ENCODE measurements at regions not wholly inside any gene's neighbourhood (a gene's known extent, or its start where the extent isn't known, plus 50 kb on each side); places are given as distances from the start of the nearest gene placed in this dataset.
"Not testable (repeated sequence)": the region's sequence is repeated elsewhere in the genome, so short reads cannot be mapped to it uniquely, and the experiment has no call there.

DNA sequence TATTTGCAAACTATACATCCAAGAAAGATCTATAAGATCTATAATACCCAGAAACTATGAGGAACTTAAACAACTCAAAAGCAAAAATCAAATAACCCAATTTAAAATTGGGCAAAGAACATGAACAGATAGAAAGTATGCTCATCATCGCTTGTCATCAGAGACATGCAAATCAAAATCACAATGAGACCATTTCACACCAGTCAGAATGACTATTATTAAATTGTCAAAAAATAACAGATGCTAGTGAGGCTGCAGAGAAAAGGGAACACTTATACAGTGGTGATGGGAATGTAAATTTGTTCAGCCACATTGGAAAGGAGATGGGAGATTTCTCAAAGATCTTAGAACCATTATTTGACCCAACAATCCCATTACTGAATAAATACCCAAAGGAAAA is 1451.7 kb upstream of the ADGRL3 start:
- DNase-seq, result no peak

DNA sequence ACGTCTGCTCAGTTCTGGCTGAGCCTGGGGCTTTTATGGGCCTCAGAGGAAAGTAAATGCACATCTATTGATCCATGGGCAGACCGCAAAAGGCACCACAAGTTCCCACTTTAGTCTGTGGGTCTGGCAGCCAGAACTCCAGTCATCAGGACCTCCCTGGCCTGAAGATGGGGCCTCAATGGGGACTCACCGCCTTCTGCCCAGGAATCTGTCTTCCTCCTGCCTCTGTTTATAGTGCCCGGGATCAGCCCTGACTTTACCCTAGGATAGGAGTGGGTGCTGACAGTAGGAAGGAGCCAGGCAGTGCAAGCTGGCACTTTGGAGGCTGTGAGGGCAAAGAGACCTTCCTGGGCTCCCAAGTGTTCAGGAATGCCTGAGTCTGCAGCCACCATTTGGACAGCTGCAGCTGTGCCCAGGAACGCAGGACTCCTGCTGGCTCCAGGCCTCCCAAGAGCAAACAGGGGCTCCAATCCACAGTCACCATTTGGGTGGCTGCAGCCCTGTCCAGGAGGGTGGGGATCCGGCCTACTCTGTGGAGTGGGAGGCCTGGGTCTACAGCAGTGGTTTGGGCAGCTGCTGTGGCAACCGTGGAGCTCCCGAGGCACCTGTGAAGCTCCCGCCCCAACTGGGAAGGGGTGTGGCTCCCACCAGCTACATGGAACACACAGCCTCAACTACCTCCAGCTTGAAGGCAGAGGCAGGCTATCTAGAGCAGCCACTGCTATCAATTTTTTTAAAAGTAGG is 1440.9 kb upstream of the ADGRL3 start:
- DNase-seq, result no peak

DNA sequence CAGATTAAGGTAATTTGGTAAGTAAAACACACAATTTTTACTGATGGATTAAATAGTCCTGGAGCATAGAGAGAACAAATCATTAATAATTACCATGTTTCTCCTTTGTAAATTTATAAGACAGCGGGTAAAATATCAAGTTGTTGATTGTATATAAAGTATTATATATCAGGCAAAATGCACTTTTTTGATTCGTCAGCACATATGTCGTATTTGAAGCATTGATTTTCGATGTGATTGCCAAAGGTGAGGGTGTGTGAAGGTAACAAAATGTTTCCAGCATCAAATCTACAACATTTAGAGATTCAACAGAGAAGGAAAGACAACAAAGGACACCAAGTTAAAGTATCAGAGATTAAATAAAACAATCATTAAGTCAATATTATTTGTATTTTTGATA is 1437.8 kb upstream of the ADGRL3 start:
- DNase-seq, result no peak

DNA sequence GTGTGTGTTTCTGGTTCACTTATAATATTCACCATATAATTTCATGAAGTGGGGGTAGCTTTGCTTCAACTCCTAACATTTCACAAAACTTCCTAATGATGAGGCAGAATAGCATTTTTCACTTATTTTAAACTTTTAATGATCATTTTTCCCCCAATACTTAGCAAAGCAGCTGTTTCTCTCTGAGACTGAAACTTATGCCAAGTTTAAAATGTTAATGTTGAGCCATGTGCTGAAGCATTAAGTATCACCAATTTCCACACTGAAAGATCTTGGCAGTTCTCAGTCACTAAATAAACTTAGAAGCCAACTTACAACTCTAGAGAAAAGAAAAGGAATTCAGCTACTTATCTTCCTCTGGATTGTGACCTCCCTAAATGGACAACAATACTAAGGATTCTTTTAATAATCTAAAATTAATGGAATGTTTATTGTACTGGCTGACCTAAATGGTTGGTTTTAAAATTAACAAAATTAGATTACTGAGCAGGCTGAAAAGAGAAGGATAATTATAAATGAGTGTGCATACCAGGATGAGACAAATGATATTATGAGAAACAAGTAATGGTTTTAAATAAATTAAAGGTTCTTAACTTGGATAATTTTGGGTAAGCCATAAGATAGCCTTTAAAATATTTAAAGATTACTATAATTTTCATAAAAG is 1429.4 kb upstream of the ADGRL3 start:
- DNase-seq, result no peak

DNA sequence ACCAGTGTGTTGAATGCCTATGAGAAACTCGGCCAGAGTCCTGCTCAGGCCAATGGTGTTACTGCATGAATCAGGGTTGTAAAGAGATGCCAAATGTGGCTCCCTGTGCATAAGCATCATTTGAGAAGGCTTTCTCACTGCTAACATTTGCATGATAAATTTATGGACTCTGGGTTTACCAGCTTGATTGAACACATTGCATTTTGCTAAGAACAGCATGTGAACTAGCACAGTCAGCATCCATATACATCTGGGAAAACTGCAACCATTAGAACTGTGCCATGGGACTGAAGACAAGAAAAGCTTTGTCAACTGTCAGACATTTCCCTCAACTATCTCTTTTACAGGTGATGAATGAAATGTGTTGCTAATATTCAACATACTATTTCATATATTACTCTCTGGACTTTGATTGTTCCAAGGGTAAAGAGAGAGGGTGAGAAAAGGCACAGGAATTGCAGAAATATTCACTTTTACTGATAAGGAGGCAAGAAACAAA is 1427.4 kb upstream of the ADGRL3 start:
- no peak for DNase-seq

DNA sequence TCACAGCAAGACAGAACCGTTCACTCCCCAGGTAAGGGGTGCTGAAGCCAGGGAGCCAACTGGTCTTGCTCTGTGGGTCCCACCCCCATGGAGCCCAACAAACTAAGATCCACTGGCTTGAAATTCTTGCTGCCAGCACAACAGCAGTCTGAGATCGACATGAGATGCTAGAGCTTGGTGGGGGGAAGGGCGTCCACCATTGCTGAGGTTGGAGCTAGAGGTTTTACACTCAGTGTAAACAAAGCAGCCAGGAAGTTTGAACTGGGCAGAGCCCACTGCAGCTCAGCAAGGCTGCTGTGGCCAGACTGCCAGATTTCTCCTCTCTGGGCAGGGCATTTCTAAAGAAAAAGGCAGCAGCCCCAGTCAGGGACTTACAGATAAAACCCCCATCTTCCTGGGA is 1419.9 kb upstream of the ADGRL3 start:
- not testable (repeated sequence) for DNase-seq

DNA sequence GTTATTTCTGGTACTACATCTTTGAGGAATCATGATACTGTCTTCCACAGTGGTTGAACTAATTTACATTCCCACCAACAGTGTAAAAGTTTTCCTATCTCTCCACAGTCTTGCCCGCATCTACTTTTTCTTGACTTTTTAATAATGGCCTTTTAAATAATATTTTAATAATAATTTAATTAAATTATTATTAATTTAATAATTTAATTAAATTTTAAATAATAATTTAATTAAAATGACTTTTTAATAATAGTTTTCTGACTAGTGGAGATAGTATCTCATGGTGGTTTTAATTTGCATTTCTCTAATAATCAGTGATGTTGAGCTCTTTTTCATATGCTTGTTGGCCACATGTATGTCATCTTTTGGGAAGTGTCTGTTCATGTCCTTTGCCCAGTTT is 1395.0 kb upstream of the ADGRL3 start:
- DNase-seq, result no peak

DNA sequence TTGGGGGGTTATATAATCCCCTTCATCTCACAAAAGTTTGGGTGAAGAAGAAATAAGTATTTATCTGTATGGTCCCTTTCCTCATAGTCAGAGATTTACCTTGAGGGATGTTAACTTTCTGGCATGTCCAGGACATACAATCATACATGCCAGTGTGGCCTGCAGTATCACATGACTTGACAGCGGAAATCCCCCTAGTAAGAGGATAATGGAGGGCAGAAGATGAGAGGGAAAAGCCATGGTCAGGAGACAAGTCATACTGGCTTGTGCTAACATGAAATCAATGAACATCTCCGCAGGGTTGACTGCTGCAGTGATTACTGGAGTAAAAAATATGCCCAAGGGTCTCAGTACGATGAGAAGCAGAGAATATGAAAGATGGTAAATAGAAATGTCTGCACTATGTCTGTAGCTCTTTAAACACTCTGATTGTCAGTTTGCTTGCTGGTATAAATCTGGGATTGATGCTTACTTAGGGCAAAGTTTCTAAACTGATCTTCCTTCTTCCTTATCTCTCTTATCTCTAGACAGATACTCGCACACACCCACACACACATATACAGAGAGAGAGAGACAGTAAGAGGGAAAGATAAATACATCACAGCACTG is 1385.6 kb upstream of the ADGRL3 start:
- no peak for DNase-seq

DNA sequence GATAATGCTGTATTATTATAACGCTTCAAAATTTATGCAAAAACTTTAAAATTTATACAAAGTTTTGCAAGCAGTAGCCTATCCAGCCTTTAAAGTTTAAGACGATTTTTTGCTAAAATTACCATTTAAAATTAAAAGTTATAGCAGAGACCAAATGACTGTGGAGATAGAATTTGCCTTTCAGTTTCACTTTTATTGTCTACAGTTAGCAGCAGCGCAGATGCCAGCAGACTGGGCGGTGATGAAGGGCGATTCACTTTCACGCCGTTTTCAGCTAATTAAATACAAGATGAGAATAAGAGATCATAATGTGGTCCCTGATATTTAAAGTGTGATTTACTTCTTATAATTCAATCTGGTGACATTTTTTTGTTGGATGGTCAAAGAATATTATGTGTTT is 1381.5 kb upstream of the ADGRL3 start:
- DNase-seq, result peak; percentile 32

DNA sequence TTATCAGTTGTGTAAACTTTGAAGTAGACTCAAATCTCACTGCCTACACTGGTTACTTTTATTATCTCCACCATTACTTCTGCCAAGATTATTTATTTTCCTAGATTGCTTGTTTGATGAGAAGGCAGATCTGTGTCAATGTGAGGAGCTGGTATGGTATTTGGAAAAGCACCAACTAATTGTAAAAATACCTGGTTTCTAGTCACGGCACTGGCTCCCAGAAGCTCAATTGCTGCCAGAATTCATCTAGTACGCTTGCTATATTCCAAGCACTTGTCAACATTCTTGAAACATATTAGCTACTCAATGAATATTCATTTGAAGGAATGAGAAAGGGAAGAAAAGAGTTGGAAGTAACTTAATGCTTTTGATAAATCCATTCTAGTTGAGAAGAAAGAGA is 1376.8 kb upstream of the ADGRL3 start:
- no peak for DNase-seq

DNA sequence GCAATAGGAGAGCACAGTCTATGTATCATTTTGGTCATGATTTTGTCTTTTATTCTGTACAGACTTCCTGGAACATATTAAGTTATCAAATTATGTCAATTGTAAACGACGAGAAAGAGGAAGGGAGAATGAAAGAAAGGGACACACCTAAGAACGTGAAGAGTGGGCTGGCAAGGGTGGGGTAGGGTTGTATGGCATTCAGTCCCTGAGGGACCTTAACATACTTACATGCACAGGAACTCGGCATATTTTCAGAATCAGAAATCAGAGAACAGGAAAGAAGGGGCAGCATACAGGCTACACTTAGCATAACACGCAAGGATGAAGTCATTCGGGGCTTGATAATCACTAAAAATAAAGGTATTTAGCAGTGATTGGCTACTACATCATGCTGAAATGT is 1375.0 kb upstream of the ADGRL3 start:
- DNase-seq, result no peak

DNA sequence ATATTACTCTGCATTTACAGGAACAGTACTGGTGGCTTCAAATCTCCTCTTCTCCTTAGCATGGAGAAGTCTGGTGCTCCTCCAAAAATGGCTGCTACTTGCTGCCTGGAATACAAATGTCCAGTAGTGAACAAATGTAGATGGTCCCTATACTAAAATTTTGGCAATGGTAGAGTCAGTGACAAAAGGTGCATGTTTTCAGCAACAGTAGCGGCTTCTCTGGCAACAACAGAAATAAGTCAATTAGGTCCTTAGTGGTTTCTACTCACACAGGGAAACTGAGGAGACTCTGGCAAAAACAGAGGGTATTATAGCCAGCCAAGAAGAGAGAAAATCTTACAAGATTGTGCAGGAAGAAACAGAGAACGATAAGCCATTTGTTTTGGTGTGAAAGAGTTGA is 1368.4 kb upstream of the ADGRL3 start:
- no peak for DNase-seq

DNA sequence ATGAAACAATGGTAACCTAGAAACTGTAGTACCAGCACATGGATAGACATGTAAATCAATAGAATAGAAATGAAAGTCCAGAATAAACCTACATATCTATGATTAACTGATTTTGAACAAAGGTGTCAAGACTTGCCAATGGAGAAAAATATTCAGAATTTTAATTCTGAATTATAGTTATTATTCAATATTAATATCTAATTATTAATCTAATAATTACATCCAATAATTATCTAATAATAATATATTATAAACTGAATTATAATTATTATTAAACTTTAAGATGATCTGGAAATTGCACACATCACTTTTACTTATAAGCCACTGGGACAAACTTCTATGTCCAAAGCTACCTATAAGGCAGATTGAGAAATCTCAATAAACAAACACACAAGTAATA is 1365.2 kb upstream of the ADGRL3 start:
- DNase-seq, result no peak

DNA sequence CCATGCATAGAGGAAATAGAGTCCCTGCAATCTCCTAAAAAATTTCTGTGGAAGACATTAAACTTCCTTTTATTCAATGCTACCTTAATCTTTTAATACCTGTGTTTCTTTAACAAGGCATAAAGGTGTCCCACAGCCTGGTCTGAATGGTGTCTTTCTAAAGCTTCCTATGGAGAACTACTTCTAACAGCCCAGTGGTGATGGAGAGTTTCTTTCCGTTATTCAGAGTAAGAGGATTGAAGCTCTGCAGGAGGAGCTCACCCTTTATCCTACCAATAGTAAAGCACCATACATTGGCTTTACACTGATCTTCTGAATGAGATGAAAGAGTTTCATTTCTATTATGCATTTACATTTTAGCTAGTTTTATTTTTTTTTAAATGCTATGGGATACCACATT is 1362.4 kb upstream of the ADGRL3 start:
- DNase-seq, result no peak

DNA sequence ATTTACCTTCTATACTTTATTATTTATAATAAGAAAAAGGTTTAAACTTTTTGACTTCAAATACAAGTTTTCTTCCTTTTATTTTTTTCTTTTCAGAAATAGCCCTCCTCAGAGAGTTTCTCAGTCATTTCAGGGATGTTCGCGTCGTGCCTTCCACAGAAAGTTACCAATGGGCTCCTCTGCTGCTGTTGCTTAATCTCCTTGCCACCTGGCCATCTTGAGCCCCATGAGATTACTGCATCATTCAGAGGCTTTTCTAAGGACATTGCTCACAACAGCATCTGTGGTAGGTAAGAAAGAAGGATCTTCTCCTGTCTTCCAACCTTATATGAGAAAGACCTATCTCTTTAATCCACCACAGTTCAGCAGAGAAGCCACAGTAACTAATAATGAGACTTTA is 1361.9 kb upstream of the ADGRL3 start:
- no peak for DNase-seq

DNA sequence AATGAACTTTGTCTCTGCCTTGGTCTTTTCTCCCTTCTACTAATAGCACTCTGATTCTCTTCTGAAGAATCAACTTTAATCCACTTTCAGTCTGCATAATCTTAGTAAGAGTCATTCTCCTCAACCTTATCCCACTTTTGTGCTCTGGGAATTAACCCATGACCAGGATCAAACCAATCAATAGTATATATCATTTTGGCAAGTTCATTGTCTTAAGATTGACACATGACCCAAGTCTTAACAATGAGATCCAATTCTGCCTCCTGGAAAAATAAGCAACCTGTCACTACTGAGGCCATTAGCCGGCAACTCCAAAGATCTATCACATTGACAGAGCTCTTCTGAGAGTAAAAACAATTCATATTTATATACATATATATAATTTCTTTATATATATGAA is 1358.4 kb upstream of the ADGRL3 start:
- no peak for DNase-seq

DNA sequence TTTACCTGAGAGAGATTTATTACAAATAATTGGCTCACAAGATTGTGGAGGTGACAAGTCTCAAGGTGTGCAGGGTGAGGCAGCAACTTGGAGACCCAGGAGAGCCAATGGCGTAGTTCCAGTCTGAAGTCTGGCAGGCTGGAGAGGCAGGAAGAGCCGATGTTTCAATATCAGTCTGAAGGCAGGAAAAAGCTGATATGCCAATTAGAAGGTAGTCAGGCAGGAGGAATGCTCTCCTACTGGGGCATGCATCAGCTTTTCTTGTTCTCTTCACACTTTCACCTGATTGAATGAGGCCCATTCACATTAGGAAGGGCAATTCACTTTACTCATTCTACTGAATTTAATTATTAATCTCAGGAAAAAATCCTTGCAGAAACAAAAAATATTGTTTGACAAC is 1351.7 kb upstream of the ADGRL3 start:
- DNase-seq, result no peak

DNA sequence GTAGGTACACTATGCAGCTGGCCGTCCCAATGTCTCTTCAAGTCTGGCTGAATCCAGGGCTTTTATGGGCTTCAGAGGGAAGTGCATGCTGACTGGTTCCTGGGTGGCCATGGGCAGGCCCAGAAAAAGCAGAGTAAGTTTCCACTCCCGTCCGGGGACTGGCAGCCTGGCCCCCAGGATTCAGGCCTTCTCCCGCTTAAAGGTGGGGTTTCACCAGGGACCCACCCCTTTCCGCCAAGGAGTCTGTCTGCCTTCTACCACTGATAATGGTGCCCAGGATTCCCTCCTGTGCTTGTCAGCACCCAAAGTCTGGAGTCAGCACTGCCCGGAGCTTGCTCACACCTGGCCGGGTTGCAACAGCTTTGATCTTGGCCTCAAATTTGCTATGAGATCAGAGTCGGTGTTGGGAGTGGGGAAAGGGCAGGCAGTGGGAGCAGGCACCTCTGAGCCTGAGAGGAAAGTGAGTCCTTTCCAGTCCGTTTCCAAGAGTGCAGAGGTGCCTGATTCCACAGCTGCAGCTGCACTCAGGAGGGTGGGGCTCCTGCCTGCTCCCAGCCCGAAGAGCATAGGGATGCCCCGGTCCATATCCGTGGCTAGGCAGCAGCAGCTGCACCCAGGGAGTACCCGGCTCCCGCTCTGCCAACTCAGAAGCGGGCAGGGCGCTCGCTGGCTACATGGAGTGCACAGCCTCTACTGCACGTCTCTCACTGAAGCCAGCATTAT is 1344.3 kb upstream of the ADGRL3 start:
- DNase-seq, result no peak

DNA sequence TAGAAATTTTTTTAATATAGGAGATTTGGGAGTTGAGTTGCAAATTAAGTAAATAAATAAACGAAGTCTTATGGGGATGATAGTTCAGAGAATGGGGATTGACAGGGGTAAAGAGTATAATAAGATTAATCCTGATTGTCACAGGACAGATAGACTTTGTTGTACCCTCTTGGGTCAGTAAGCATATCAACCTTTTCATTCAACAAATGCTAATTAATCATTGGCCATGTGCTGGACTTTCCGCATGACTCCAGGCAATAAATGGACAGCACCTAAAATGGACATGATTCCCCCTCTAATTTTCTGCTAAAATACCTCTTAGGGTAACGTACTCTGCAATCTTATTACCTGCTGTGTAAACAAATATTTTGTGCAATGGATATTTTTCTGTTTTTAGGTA is 1331.1 kb upstream of the ADGRL3 start:
- no peak for DNase-seq

DNA sequence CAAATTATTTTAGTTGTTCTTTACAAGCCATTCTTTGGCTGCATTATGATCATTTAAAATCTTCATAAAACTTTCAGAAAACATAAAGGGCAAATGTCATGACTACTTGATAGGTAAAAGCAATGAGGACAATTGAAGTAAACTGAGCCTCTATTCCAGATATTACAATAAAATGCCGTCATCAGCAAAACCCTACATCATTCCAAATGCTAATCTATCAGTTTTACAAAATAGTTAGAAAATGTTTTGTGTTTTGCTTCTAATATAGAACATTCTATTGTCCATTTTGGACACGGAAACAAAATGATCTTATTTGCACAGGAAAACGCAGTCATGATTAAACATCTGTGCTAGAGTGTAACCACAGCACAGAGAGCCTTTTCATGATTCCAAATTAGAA is 1330.6 kb upstream of the ADGRL3 start:
- no peak for DNase-seq

DNA sequence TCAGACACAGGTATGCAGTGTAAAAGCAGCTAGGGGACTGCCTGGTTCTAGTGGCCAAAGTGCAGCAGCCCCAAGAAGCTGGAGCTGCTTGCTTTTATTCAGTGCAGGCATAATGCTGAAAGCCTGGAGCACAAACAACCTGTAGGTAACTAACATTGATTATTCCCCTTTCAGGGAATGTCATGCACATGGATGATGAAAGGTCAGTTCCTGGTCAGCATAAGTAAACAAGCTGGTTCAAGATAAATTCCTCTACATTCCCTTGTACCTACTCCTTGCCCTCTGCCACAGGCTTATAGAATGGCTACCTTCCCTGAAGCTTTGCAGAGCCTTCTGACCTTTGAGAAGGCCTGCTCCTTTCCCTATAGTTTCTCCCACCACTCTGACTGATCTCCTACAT is 1318.5 kb upstream of the ADGRL3 start:
- no peak for DNase-seq

DNA sequence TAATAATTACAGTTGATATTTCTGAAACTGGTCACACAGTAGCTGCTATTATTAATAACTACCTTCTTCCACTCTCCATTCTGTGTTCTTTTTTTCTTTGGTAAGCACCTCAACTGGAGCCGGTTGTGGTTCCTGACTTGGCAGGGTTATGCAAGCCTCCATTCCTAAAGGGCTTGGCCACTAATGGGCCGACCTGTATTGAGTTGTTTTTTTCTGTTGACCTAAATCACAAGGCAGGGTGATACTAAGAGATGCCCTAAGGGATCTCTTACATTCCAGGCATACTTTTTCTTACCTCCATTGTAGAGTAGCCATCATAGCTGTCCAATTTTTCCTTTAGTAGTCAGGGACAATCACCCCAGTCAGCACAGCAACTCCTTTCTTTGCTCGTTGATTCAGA is 1295.8 kb upstream of the ADGRL3 start:
- DNase-seq, result no peak

DNA sequence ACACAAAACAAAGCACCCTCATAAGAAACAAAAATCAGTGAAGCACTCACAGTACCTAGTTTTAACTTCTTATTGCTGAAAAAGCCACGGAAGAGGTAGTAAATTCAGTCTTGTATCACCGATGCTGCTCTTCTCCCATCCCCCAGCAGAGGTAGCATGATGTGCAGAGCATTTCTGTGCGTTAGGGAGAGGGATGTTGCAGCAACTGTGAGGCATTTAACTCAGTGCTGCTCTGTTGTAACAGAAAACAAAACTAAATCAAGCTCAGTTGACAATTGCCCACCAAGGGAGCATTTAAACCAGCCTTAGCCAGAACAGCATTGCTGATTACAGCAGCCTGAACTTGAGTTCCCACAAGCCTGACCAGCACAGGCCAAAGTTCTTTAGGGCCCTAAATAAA is 1279.7 kb upstream of the ADGRL3 start:
- no peak for DNase-seq

DNA sequence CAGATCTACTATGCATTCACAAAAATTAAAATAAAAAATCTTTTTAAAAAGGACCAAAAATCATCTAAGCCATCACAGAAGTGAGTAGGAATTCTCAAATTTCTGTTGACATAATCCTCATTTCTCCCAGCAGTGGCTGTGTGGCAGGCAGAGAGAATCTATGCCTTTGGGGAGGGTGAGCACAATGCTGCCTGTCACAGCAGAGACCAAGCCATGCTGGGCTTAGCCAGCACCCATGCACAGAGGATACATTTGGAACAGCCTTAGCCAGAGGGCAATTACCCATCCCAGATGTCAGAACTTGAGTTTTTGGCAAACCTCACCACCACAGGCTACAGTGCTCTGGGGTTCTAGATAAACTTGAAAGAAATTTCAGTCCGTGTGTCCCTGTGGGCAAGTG is 1274.8 kb upstream of the ADGRL3 start:
- no peak for DNase-seq
